ENCODE measurements at regions not wholly inside any gene's neighbourhood (a gene's known extent, or its start where the extent isn't known, plus 50 kb on each side); places are given as distances from the start of the nearest gene placed in this dataset.

GRCh38 chr4:35106091-35106734 is 1138.1 kb downstream of the ARAP2 start:
- no peak for TF ChIP-seq CTCF (conservative IDR thresholded peaks at IDR 0.05; ENCODE audit: low read depth, low read length)
- TF ChIP-seq EZH2 (IDR thresholded peaks at IDR 0.05; ENCODE audit: borderline replicate concordance, low read depth, low read length, poor library complexity, severe bottlenecking): no peak
